ENCODE measurements at regions not wholly inside any gene's neighbourhood (a gene's known extent, or its start where the extent isn't known, plus 50 kb on each side); places are given as distances from the start of the nearest gene placed in this dataset.
"Not testable (repeated sequence)": the region's sequence is repeated elsewhere in the genome, so short reads cannot be mapped to it uniquely, and the experiment has no call there.

GRCh38 chr12:131327521-131328488, 374.1 kb downstream of the ADGRD1 start:
- in situ Hi-C loops (cut with MboI; ENCODE audit: low pct_unique_long_range_greater_than_20kb, low sequenced_read_pairs) = no loop called here
- DNase-seq = peak; percentile 80

GRCh38 chr12:131328861-131329845, 375.4 kb downstream of the ADGRD1 start:
- DNase-seq; in situ Hi-C loops (cut with MboI; ENCODE audit: low pct_unique_long_range_greater_than_20kb, low sequenced_read_pairs): not testable (repeated sequence)

- in situ Hi-C loops (cut with MboI; ENCODE audit: low pct_unique_long_range_greater_than_20kb, low sequenced_read_pairs) = no loop called here
- no peak for DNase-seq
Measured at GRCh38 chr12:131330106-131330815, 376.6 kb downstream of the ADGRD1 start.

GRCh38 chr12:131331148-131331750, 377.5 kb downstream of the ADGRD1 start:
- DNase-seq = no peak
- in situ Hi-C loops (cut with MboI; ENCODE audit: low pct_unique_long_range_greater_than_20kb, low sequenced_read_pairs) = no loop called here

GRCh38 chr12:131332224-131332623, 378.5 kb downstream of the ADGRD1 start:
- in situ Hi-C loops (cut with MboI; ENCODE audit: low pct_unique_long_range_greater_than_20kb, low sequenced_read_pairs) = no loop called here
- DNase-seq = no peak

- in situ Hi-C loops (cut with MboI; ENCODE audit: low pct_unique_long_range_greater_than_20kb, low sequenced_read_pairs) = no loop called here
- DNase-seq = no peak
Measured at GRCh38 chr12:131333136-131333535, 377.8 kb upstream of the SFSWAP start.

GRCh38 chr12:131333621-131334440, 377.1 kb upstream of the SFSWAP start:
- in situ Hi-C loops (cut with MboI; ENCODE audit: low pct_unique_long_range_greater_than_20kb, low sequenced_read_pairs) = no loop called here

GRCh38 chr12:131334835-131335234, 376.1 kb upstream of the SFSWAP start:
- DNase-seq = no peak
- in situ Hi-C loops (cut with MboI; ENCODE audit: low pct_unique_long_range_greater_than_20kb, low sequenced_read_pairs) = no loop called here

More at GRCh38 chr12:131333621-131334440, 377.1 kb upstream of the SFSWAP start:
- DNase-seq = no peak

- in situ Hi-C loops (cut with MboI; ENCODE audit: low pct_unique_long_range_greater_than_20kb, low sequenced_read_pairs) = no loop called here
- DNase-seq = no peak
Measured at GRCh38 chr12:131335456-131335855, 375.4 kb upstream of the SFSWAP start.

- DNase-seq; in situ Hi-C loops (cut with MboI; ENCODE audit: low pct_unique_long_range_greater_than_20kb, low sequenced_read_pairs): not testable (repeated sequence)
Measured at GRCh38 chr12:131337861-131338260, 373.0 kb upstream of the SFSWAP start.

- in situ Hi-C loops (cut with MboI; ENCODE audit: low pct_unique_long_range_greater_than_20kb, low sequenced_read_pairs) = no loop called here
- DNase-seq = no peak
Measured at GRCh38 chr12:131340616-131341210, 370.2 kb upstream of the SFSWAP start.

- DNase-seq; in situ Hi-C loops (cut with MboI; ENCODE audit: low pct_unique_long_range_greater_than_20kb, low sequenced_read_pairs): not testable (repeated sequence)
Measured at GRCh38 chr12:131341608-131342007, 369.3 kb upstream of the SFSWAP start.

- DNase-seq; in situ Hi-C loops (cut with MboI; ENCODE audit: low pct_unique_long_range_greater_than_20kb, low sequenced_read_pairs): not testable (repeated sequence)
Measured at GRCh38 chr12:131343436-131343835, 367.5 kb upstream of the SFSWAP start.

- in situ Hi-C loops (cut with MboI; ENCODE audit: low pct_unique_long_range_greater_than_20kb, low sequenced_read_pairs); DNase-seq: not testable (repeated sequence)
Measured at GRCh38 chr12:131344715-131345520, 366.0 kb upstream of the SFSWAP start.

GRCh38 chr12:131345521-131346436, 365.1 kb upstream of the SFSWAP start:
- DNase-seq = peak; percentile 49
- in situ Hi-C loops (cut with MboI; ENCODE audit: low pct_unique_long_range_greater_than_20kb, low sequenced_read_pairs) = no loop called here

All from KBM-7 (cell line).